GM21360 (cell line): ENCODE measurements at regions not wholly inside any gene's neighbourhood (a gene's known extent, or its start where the extent isn't known, plus 50 kb on each side); places are given as distances from the start of the nearest gene placed in this dataset.

ENCODE experiments used
- ATAC-seq: cut with Tn5 transposase; IDR thresholded peaks from one replicate; pipeline ENCODE4 v1.9.1; 2021; ENCODE audit warnings: mild to moderate bottlenecking, moderate library complexity; ENCODE audit not compliant: unreplicated experiment

GRCh38 chr14:62357362-62357761, 595.1 kb downstream of the SNAPC1 start:
- ATAC-seq: no peak

DNA sequence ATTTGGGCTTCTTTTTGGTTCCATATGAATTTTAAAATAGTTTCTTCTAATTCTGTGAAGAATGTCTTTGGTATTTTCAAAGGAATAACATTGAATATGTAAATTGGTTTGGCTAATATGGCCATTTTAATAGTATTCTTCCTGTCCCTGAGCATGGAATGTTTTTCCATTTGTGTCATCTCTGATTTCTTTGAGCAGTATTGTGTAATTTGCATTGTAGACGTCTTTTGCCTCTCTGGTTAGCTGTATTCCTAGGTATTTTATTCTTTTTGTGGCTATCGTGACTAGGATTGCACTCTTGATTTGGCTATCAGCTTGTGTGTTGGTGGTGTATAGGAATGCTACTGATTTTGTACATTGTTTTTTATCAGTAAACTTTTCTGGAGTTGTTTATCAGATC, 601.9 kb downstream of the SNAPC1 start:
- ATAC-seq: no peak

DNA sequence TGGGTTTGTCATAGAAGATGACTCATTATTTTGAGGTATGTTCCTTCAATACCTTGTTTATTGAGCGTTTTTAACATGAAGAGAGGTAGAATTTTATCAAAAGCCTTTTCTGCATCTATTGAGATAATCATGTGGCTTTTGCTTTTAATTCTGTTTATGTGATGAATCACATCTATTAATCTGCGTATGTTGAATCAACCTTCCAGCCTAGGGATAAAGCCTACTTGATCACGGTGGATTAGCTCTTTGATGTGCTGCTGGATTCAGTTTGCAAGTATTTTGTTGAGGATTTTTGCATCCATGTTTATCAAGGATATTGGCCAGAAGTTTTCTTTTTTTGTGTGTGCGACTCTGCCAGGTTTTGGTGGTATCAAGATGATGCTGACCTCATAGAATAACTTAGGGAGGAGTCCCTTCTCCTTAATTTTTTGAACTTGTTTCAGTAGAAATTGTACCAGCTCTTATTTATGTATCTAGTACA, 602.6 kb downstream of the SNAPC1 start:
- ATAC-seq: no peak

GRCh38 chr14:62369919-62370560, 607.8 kb downstream of the SNAPC1 start:
- ATAC-seq: no peak

DNA sequence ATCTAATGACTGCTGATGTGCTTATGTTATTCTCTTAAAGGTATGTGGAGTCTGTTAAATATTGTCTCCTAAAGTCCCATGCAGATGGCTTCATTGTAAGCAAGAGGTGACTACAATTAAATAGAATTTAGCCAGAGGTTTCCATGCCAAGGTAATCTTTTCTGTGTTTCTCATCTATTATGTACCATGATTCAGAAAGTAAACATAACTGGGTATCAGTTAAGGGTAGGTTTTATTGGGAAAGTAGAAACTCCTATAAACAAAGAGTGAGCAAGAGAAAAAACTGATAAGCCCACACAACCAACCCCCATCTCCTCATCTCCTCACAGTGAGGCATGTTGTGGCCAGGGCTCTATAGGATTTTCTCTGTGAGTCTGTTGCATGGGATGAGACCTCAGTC, 611.7 kb downstream of the SNAPC1 start:
- no peak for ATAC-seq

- ATAC-seq: no peak
Measured at GRCh38 chr14:62378057-62378456, 615.8 kb downstream of the SNAPC1 start.

GRCh38 chr14:62381311-62382070, 619.3 kb downstream of the SNAPC1 start:
- no peak for ATAC-seq

- ATAC-seq: no peak
Measured at GRCh38 chr14:62409169-62409568, 636.1 kb downstream of the KCNH5 start.

DNA sequence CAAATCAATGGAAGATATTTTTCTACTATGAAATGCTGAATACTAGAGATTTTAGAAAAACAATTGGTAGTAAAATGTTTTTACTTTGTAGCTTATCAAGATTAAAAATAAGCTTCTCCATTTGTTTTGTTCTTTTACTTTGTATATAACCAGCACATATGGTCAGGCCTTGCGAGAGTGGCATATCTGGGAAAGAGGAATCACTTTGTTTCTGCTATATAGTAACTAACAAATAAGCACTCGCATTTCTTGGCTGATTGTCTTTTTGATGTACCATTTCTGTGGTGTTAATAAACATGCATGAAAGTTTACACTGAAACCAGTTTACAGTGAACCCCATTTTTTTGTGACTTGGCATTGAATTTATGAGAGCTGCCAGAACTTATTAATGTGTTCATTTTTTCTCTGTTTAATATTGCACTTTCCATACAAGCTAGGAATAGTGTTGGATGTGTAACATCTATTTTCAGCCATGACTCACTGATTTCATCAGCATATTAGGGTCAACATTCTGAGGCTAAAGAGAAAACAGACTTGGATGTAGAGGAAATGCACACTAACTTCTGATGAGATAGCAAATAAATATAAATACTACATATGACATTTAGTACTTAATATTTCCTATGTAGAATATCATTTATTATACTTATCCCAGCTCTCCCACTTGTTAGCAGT, 635.5 kb downstream of the KCNH5 start:
- ATAC-seq: no peak

- ATAC-seq: no peak
Measured at GRCh38 chr14:62420847-62421246, 624.4 kb downstream of the KCNH5 start.

DNA sequence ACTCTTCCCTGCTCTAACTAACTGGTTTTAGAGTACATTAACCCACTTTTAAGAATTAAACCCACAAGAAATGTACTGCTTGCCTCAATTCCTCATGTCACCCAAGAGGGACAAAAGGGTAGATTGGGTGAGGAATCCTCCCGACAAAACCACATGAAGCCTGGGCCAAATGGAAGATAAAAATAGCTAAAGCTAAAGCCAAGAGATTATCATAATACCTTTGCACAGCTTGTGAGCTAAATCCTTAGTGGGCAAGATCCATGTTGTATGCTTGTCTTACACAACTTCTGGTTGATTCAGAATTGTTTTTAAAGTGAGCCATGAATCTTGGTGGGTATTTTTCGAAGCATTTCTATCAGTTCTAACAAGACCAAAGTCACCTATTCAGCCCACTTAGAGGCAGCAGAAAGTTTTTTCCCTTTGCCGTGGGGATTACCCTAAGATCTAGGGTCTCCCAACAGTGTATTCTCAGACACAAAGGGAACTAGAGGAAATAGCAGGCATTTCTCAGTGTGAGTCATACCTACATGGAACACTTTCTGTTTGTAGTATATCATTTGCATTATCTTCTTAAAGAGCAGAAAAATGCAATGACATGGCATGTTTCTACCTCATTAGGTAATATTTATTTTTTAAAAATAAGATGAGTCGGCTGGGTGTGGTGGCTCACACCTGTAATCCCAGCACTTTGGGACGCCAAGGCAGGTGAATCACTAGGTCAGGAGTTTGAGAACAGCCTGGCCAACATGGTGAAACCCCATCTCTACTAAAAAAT, 616.6 kb downstream of the KCNH5 start:
- no peak for ATAC-seq

DNA sequence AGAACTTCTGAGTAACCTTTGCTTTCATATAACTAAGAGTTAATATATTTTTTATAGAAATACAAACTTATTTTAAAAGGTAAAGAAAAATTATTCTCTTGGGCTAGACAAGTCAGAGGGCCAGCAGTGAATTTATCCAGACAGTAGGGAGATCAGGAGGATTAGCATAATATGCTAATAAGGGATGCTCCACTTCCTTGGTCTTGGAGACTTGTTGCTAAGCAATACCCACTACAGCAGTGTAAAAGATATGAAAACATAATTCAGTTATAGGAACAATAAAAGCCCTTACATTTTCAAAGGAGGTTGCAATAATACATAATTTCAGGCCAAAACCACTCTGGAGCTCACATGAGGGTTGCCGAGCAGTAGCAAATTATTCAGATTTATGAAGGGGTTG, 615.6 kb downstream of the KCNH5 start:
- no peak for ATAC-seq

- ATAC-seq: no peak
Measured at GRCh38 chr14:62431496-62431895, 613.8 kb downstream of the KCNH5 start.

GRCh38 chr14:62432955-62433354, 612.3 kb downstream of the KCNH5 start:
- ATAC-seq: no peak

DNA sequence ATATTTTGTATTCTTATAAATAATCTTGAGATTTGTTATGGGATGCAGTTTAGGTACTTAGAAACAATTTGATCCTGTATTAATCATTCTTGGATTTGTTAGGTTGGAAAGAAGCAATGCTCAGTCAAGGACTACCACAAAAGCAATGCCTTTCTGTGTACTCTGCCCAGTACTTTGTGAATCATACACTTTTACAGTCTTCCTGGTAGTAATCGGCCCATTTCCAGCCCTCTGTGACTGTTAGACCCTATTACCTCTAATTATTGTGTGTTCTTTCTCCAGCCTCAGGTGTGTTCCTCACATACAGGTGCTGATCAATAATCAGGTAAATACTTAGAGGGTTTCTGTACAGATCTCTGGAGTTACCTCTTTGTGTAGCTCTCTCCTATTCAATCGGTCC, 609.0 kb downstream of the KCNH5 start:
- no peak for ATAC-seq

GRCh38 chr14:62439210-62439609, 606.0 kb downstream of the KCNH5 start:
- no peak for ATAC-seq

GRCh38 chr14:62443796-62444195, 601.5 kb downstream of the KCNH5 start:
- ATAC-seq: no peak

GRCh38 chr14:62445570-62445969, 599.7 kb downstream of the KCNH5 start:
- no peak for ATAC-seq

DNA sequence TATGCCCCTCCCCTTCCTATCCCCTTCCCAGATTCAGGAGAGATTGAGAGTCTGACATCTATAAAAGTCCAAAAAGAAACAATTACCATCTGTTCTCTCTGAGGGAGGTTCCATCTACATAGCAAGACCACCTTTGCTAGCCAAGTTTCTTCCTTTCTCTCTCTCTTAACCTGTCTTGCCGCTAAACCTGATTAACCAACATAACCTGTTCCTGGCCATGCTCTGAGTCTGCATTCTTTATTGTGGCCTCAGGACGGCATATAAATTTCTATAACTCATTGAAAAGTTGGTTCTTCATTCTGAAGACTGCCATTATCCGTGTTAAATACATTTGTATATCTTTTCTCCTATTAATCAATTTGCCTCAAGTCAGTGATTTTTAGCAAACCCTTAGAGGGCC, 594.0 kb downstream of the KCNH5 start:
- ATAC-seq: no peak

GRCh38 chr14:62453226-62453625, 592.0 kb downstream of the KCNH5 start:
- ATAC-seq: no peak

DNA sequence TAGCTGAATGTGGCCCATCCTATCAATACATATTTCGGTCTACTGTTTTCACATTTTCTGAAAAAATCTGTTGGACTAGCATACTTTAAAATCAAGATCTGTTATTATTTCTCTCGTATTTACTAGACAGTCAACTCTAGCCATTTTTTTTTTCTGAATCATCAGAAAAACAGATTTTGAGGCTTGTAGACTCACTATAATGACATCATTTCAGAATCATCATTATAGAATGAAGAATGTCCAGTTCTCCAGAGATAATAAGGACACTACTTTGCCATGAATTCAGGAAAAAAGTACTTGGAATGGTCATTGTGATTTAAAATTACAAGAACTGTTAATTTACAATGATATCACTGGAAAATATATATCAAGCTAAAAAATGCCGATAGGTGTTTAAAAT, 589.8 kb downstream of the KCNH5 start:
- no peak for ATAC-seq
